GM12878 (cell line): ENCODE measurements at regions not wholly inside any gene's neighbourhood (a gene's known extent, or its start where the extent isn't known, plus 50 kb on each side); places are given as distances from the start of the nearest gene placed in this dataset.

ENCODE experiments used
- ATAC-seq: fragments of 200-7000 bp; cut with Tn5 transposase; 3 replicates; pipeline ENCODE4 v1.9.1; 2020; ENCODE audit warnings: mild to moderate bottlenecking, moderate library complexity
- BruUV-seq: library from RNA; stranded (reverse); fragments of 400-500 nt; replicated peaks from 2 replicates; lab custom pipeline; 2021; lab: Mats Ljungman, UMichigan
- CTCF ChIA-PET: fragments of 300-600 bp; sonication (Branson Sonifier 250); formaldehyde crosslinking; extraction: SDS; loops from one replicate; lab custom pipeline; 2021; ENCODE audit warnings: inconsistent platforms; lab: Yijun Ruan, JAX
- POLR2A ChIA-PET: fragments of 350-600 bp; formaldehyde crosslinking; extraction: SDS; loops from one replicate; lab custom pipeline; 2021; ENCODE audit warnings: inconsistent platforms; lab: Charles Lee
- RAD21 ChIA-PET: fragments of 300-600 bp; sonication (Branson Sonifier 250); formaldehyde crosslinking; loops from one replicate; lab custom pipeline; 2023; ENCODE audit warnings: antibody characterized with exemption; ENCODE audit not compliant: unreplicated experiment; lab: Charles Lee
- SMC1A ChIA-PET: fragments of 300-600 bp; sonication (Branson Sonifier 250); formaldehyde crosslinking; loops from one replicate; lab custom pipeline; 2023; ENCODE audit not compliant: unreplicated experiment, uncharacterized antibody; lab: Charles Lee
- DNase-seq: peaks from one replicate; pipeline ENCODE4 v3.0.0-alpha.2; 2011; ENCODE audit warnings: low read depth, low spot score
- FAIRE-seq: peaks from 3 replicates; lab custom pipeline; 2011; peaks lifted over from hg19 to GRCh38; lab: Jason Lieb, UNC
- H2AFZ ChIP-seq: 2 replicates; pipeline ENCODE4 v1.6.0; 2011; ENCODE audit warnings: low read depth, low read length, control low read depth; ENCODE audit not compliant: control insufficient read depth
- H3K27ac ChIP-seq: 2 replicates; pipeline ENCODE4 v1.5.1; 2011; ENCODE audit warnings: control low read depth; ENCODE audit not compliant: control insufficient read depth, insufficient read depth
- H3K27me3 ChIP-seq, 2 experiments: replicated peaks in 1 of 2; 2 replicates each; pipeline versions ENCODE4 v1.6.0 to v1.6.1; 2011; ENCODE audit warnings: low read length in 1 of 2; ENCODE audit not compliant: control insufficient read depth in 2 of 2, insufficient read depth in 2 of 2
- H3K36me3 ChIP-seq, 2 experiments: 2 replicates each; pipeline ENCODE4 v1.5.1; 2011; ENCODE audit warnings: low read length in 1 of 2; ENCODE audit not compliant: control insufficient read depth in 2 of 2, insufficient read depth in 2 of 2
- H3K4me1 ChIP-seq: 2 replicates; pipeline ENCODE4 v1.6.1; 2011; ENCODE audit warnings: mild to moderate bottlenecking, low read length, moderate library complexity, mixed read lengths; ENCODE audit not compliant: control insufficient read depth, insufficient read depth
- H3K4me2 ChIP-seq: 2 replicates; pipeline ENCODE4 v1.6.0; 2011; ENCODE audit warnings: control low read depth; ENCODE audit not compliant: control insufficient read depth, insufficient read depth
- H3K4me3 ChIP-seq: fragments of 200-600 bp; sonication (generic); 2 replicates; pipeline ENCODE4 v1.5.1; 2016
- H3K79me2 ChIP-seq: 2 replicates; pipeline ENCODE4 v1.6.0; 2011; ENCODE audit warnings: low read length; ENCODE audit not compliant: control insufficient read depth, insufficient read depth
- H3K9ac ChIP-seq: 2 replicates; pipeline ENCODE4 v1.8.0; 2011; ENCODE audit warnings: low read length, control low read depth, mixed read lengths; ENCODE audit not compliant: control insufficient read depth, insufficient read depth
- H3K9me3 ChIP-seq: replicated peaks from 3 replicates; pipeline ENCODE4 v1.5.1; 2011; ENCODE audit warnings: mild to moderate bottlenecking, low read length; ENCODE audit not compliant: control insufficient read depth, insufficient read depth
- H4K20me1 ChIP-seq: 2 replicates; pipeline ENCODE4 v1.6.0; 2011; ENCODE audit not compliant: control insufficient read depth, insufficient read depth
- CREM ChIP-seq: IDR thresholded peaks from 2 replicates; pipeline ENCODE4 v1.6.1; 2014; ENCODE audit warnings: antibody characterized with exemption, low read depth
- ETV6 ChIP-seq, 2 experiments: fragments of 450-650 bp in 1 of 2; IDR thresholded peaks in 1 of 2; conservative IDR thresholded peaks in 1 of 2; 2 replicates each; pipeline ENCODE4 v1.6.1; 2014; ENCODE audit warnings: antibody characterized with exemption in 1 of 2, borderline replicate concordance in 1 of 2, low read depth in 1 of 2, mild to moderate bottlenecking in 1 of 2, moderate library complexity in 1 of 2
- HDGF ChIP-seq: fragments of 450-650 bp; IDR thresholded peaks from 2 replicates; pipeline ENCODE4 v1.6.1; 2016; ENCODE audit warnings: antibody characterized with exemption
- IKZF1 ChIP-seq: fragments of 450-650 bp; conservative IDR thresholded peaks from 2 replicates; pipeline ENCODE4 v1.6.1; 2017; ENCODE audit warnings: antibody characterized with exemption, mild to moderate bottlenecking
- IRF5 ChIP-seq: fragments of 450-650 bp; IDR thresholded peaks from 2 replicates; pipeline ENCODE4 v1.6.1; 2017; ENCODE audit warnings: borderline replicate concordance
- LARP7 ChIP-seq: fragments of 450-650 bp; IDR thresholded peaks from 2 replicates; pipeline ENCODE4 v1.6.1; 2017; ENCODE audit warnings: mild to moderate bottlenecking
- MTA3 ChIP-seq: IDR thresholded peaks from 2 replicates; pipeline ENCODE4 v1.6.1; 2012; ENCODE audit warnings: low read length, inconsistent platforms, borderline replicate concordance
- NFYA ChIP-seq: IDR thresholded peaks from 2 replicates; pipeline ENCODE4 v1.6.1; 2011; ENCODE audit warnings: low read depth, mild to moderate bottlenecking, low read length, improper control_type of control experiment, borderline replicate concordance
- NR2F1 ChIP-seq: fragments of 450-650 bp; conservative IDR thresholded peaks from 2 replicates; pipeline ENCODE4 v1.6.1; 2017; ENCODE audit warnings: mild to moderate bottlenecking
- RB1 ChIP-seq: fragments of 450-650 bp; formaldehyde crosslinking; IDR thresholded peaks from 2 replicates; pipeline ENCODE4 v1.6.1; 2017; ENCODE audit warnings: mild to moderate bottlenecking, borderline replicate concordance
- SIX5 ChIP-seq: IDR thresholded peaks from 2 replicates; pipeline ENCODE4 v1.6.1; 2011; ENCODE audit warnings: mild to moderate bottlenecking, low read depth, low read length, moderate library complexity; ENCODE audit not compliant: severe bottlenecking
- SMAD5 ChIP-seq: IDR thresholded peaks from 2 replicates; pipeline ENCODE4 v1.6.1; 2016; ENCODE audit warnings: antibody characterized with exemption, low read depth
- SPI1 ChIP-seq: IDR thresholded peaks from 2 replicates; pipeline ENCODE4 v1.6.1; 2011; ENCODE audit warnings: low read depth, mild to moderate bottlenecking, low read length, moderate library complexity, borderline replicate concordance; ENCODE audit not compliant: insufficient read depth
- ZBTB11 ChIP-seq: fragments of 450-650 bp; formaldehyde crosslinking; IDR thresholded peaks from 2 replicates; pipeline ENCODE4 v1.5.0; 2022; ENCODE audit warnings: mild to moderate bottlenecking, missing genetic modification characterization
- ZNF384 ChIP-seq: IDR thresholded peaks from 2 replicates; pipeline ENCODE4 v1.6.1; 2012; ENCODE audit warnings: low read depth, mild to moderate bottlenecking, low read length, improper control_type of control experiment, borderline replicate concordance
- WGBS: methylation state at CpG from one replicate; pipeline ENCODE4 v1.1.6; 2016; ENCODE audit warnings: low lambda C conversion rate; ENCODE audit not compliant: insufficient replicate concordance, insufficient coverage; ENCODE audit errors: missing lambda C conversion rate; 5-methylcytosine and 5-hydroxymethylcytosine counted together
- in situ Hi-C: fragments of 300-500 bp; cut with MboI; formaldehyde crosslinking; loops from 9 replicates; pipeline ENCODE4 v1.14.3; 2018; ENCODE audit warnings: mixed read lengths
- intact Hi-C: fragments of 100-400 bp; cut with micrococcal nuclease; formaldehyde crosslinking; loops from one replicate; pipeline ENCODE4 v1.14.2; 2022; ENCODE audit not compliant: unreplicated experiment
- TF ChIP-seq, protein P1 (sequence below): IDR thresholded peaks from 2 replicates; pipeline ENCODE4 v1.6.1; 2011; ENCODE audit warnings: mild to moderate bottlenecking, low read depth, low read length, moderate library complexity; ENCODE audit not compliant: insufficient replicate concordance

GRCh38 chr10:7092603-7093002 is 318.2 kb downstream of the SFMBT2 start (continued):
- no peak for TF ChIP-seq ZBTB11

DNA sequence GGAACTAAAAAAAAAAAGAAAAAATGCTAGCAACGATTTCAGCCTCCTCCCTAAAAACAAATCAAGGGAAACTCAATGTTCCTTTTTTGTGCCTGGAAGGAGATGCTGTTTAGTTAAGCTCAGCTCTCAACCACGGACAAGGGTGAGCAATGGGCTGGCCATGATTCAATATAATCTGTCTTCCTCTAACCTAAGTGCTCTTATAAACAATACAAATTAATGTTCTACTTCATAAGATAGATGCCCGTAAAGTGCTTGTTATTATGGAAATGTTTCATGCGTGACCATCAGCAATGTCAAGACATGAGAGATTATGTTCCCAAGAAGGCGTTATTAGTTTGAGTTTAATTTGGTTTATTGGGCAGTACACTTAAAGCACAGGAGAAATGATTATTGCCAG is 320.3 kb downstream of the SFMBT2 start:
- intact Hi-C loops, result no loop called here
- Histone ChIP-seq H3K4me3 (no peak overlapping the region), H3K36me3 (no peaks in the 10 kb centered on the region), H3K27ac (no peak overlapping the region), H3K9me3 (no peaks in the 10 kb centered on the region)
- in situ Hi-C loops, result no loop called here
- no TSS peak for BruUV-seq
- CTCF ChIA-PET, result interaction anchor here (0.6 to 1.3 kb wide), 2 partner anchors 36 to 197 kb away, joined by 3 to 4 read pairs; no protein-coding TSS in a partner anchor
- TF ChIP-seq SIX5 (no peak), CREM (no peak), SPI1 (no peak), MTA3 (no peak), NR2F1 (no peak), ETV6 (conservative IDR thresholded peaks at IDR 0.05 in 1 of 2, IDR thresholded peaks at IDR 0.05 in 1 of 2; ENCODE audit: borderline replicate concordance in 1 of 2, low read depth in 1 of 2) (no peak), NFYA (no peak), RB1 (no peak), IKZF1 (no peak), IRF5 (no peak), ZNF384 (no peak), LARP7 (no peak), HDGF (no peak), SMAD5 (no peak)
- TF ChIP-seq, protein P1, sequence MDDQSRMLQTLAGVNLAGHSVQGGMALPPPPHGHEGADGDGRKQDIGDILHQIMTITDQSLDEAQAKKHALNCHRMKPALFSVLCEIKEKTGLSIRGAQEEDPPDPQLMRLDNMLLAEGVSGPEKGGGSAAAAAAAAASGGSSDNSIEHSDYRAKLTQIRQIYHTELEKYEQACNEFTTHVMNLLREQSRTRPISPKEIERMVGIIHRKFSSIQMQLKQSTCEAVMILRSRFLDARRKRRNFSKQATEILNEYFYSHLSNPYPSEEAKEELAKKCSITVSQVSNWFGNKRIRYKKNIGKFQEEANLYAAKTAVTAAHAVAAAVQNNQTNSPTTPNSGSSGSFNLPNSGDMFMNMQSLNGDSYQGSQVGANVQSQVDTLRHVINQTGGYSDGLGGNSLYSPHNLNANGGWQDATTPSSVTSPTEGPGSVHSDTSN, result no peak
- TF ChIP-seq, all 136 proteins: peak for 0
- Histone ChIP-seq H4K20me1 (no peaks in the 10 kb centered on the region), H3K9ac (no peak overlapping the region), H3K4me2 (no peak overlapping the region), H2AFZ (no peak overlapping the region), H3K4me1 (no peaks in the 10 kb centered on the region), H3K27me3 (peaks cover 2 to 4% of the 10 kb centered on the region in 2 experiments; a peak in 1 of 4 replicates), H3K79me2 (no peaks in the 10 kb centered on the region)
- SMC1A ChIA-PET, result no interaction called here
- no peak for DNase-seq
- RAD21 ChIA-PET, result no interaction called here
- FAIRE-seq, result no peak
- POLR2A ChIA-PET, result no interaction called here
- WGBS, result 38% methylated on average over 5 of the region's 5 CpGs
- ATAC-seq, result no peak
